CD14-positive monocyte (primary cell): ENCODE measurements at regions not wholly inside any gene's neighbourhood (a gene's known extent, or its start where the extent isn't known, plus 50 kb on each side); places are given as distances from the start of the nearest gene placed in this dataset.

ENCODE experiments used
- DNase-seq, 3 donors: peaks; one replicate each; pipeline ENCODE4 v3.0.0-alpha.2; 2011 to 2022
- H2AFZ ChIP-seq: 2 replicates; pipeline ENCODE4 v1.6.0; 2012; ENCODE audit warnings: mild to moderate bottlenecking, low read depth, low read length, inconsistent platforms; ENCODE audit not compliant: insufficient read depth, poor library complexity, severe bottlenecking
- H3K27ac ChIP-seq, 2 donors: 1 replicate in 1 of 2; 2 replicates in 1 of 2; pipeline ENCODE4 v1.5.1; 2012 to 2013; ENCODE audit warnings: low read length in 2 of 2, control low read depth in 1 of 2, inconsistent platforms in 1 of 2, low read depth in 1 of 2, mild to moderate bottlenecking in 1 of 2
- H3K27me3 ChIP-seq, 2 donors: one replicate each; pipeline versions ENCODE4 v1.6.0 to v1.6.1; 2011 to 2013; ENCODE audit warnings: low read length in 2 of 2; ENCODE audit not compliant: control insufficient read depth in 2 of 2, insufficient read depth in 2 of 2
- H3K36me3 ChIP-seq, 2 donors: replicated peaks in 1 of 2; 1 replicate in 1 of 2; 2 replicates in 1 of 2; pipeline versions ENCODE4 v1.5.1 to v1.6.1; 2012 to 2013; ENCODE audit warnings: low read length in 2 of 2, control low read depth in 1 of 2, inconsistent platforms in 1 of 2, mild to moderate bottlenecking in 1 of 2; ENCODE audit not compliant: insufficient read depth in 2 of 2, control insufficient read depth in 1 of 2
- H3K4me1 ChIP-seq, 2 donors: 1 replicate in 1 of 2; 2 replicates in 1 of 2; pipeline versions ENCODE4 v1.5.1 to v1.6.1; 2012 to 2013; ENCODE audit warnings: low read length in 2 of 2, control low read depth in 1 of 2, inconsistent platforms in 1 of 2, mild to moderate bottlenecking in 1 of 2, moderate library complexity in 1 of 2; ENCODE audit not compliant: insufficient read depth in 2 of 2, control insufficient read depth in 1 of 2
- H3K4me2 ChIP-seq: replicated peaks from 2 replicates; pipeline ENCODE3; 2012; ENCODE audit warnings: low read length, moderate library complexity, mild to moderate bottlenecking; ENCODE audit not compliant: poor library complexity, severe bottlenecking; ENCODE audit errors: extremely low read depth
- H3K4me3 ChIP-seq, 3 experiments: fragments of 200-600 bp in 1 of 3; sonication (generic) in 1 of 3; replicated peaks in 1 of 3; 1 replicate in 2 of 3; 2 replicates in 1 of 3; pipeline ENCODE4 v1.5.1; 2011 to 2013; ENCODE audit warnings: low read length in 3 of 3, mild to moderate bottlenecking in 3 of 3, control low read depth in 2 of 3, low read depth in 2 of 3, inconsistent platforms in 1 of 3, moderate library complexity in 1 of 3
- H3K79me2 ChIP-seq: 2 replicates; pipeline ENCODE4 v1.6.0; 2012; ENCODE audit warnings: mild to moderate bottlenecking, control low read depth, inconsistent platforms, low read length, moderate library complexity; ENCODE audit not compliant: insufficient read depth
- H3K9ac ChIP-seq: 2 replicates; pipeline ENCODE4 v1.6.0; 2017; ENCODE audit warnings: low read length, mild to moderate bottlenecking; ENCODE audit not compliant: insufficient read depth, poor library complexity, severe bottlenecking
- H3K9me3 ChIP-seq, 2 donors: replicated peaks in 1 of 2; 1 replicate in 1 of 2; 2 replicates in 1 of 2; pipeline versions ENCODE4 v1.5.1 to v1.6.1; 2012 to 2013; ENCODE audit warnings: low read length in 2 of 2, control low read depth in 1 of 2; ENCODE audit not compliant: control insufficient read depth in 1 of 2, insufficient read depth in 1 of 2
- H4K20me1 ChIP-seq: 2 replicates; pipeline ENCODE4 v1.6.0; 2012; ENCODE audit warnings: mild to moderate bottlenecking, low read length, control low read depth, moderate library complexity; ENCODE audit not compliant: insufficient read depth
- H3K27ac Mint-ChIP-seq, 7 donors: one replicate each; pipeline ENCODE4 v1.8.0; 2020; ENCODE audit warnings: mild to moderate bottlenecking in 7 of 7, mixed read lengths in 7 of 7, moderate library complexity in 6 of 7, inconsistent platforms in 2 of 7
- H3K27me3 Mint-ChIP-seq, 3 donors: one replicate each; pipeline ENCODE4 v1.8.0; 2021 to 2022; ENCODE audit warnings: low read depth in 3 of 3, mild to moderate bottlenecking in 3 of 3, mixed read lengths in 3 of 3, moderate library complexity in 3 of 3, inconsistent platforms in 1 of 3
- H3K36me3 Mint-ChIP-seq, 2 donors: one replicate each; pipeline ENCODE4 v1.8.0; 2020; ENCODE audit warnings: mixed read lengths in 2 of 2, inconsistent platforms in 1 of 2, mild to moderate bottlenecking in 1 of 2
- H3K4me1 Mint-ChIP-seq: one replicate; pipeline ENCODE4 v1.8.0; 2020; ENCODE audit warnings: mild to moderate bottlenecking, mixed read lengths
- H3K4me3 Mint-ChIP-seq, 2 donors: one replicate each; pipeline ENCODE4 v1.8.0; 2020; ENCODE audit warnings: mild to moderate bottlenecking in 2 of 2, mixed read lengths in 2 of 2, moderate library complexity in 1 of 2
- H3K9me3 Mint-ChIP-seq, 7 donors: one replicate each; pipeline ENCODE4 v1.8.0; 2020 to 2022; ENCODE audit warnings: mixed read lengths in 7 of 7, mild to moderate bottlenecking in 6 of 7, moderate library complexity in 6 of 7, inconsistent platforms in 2 of 7
- CTCF ChIP-seq: fragments of 200-600 bp; IDR thresholded peaks from one replicate; pipeline ENCODE4 v1.8.0; 2022; ENCODE audit warnings: antibody characterized with exemption, mild to moderate bottlenecking
- WGBS: methylation state at CpG from one replicate; pipeline ENCODE4 v1.1.5; 2013; ENCODE audit warnings: missing lambda C conversion rate; ENCODE audit not compliant: insufficient coverage; 5-methylcytosine and 5-hydroxymethylcytosine counted together
- intact Hi-C, 2 donors: fragments of 100-400 bp; cut with micrococcal nuclease; formaldehyde crosslinking; loops; one replicate each; pipeline versions ENCODE4 v1.15.0 to v1.15.1; 2023

DNA sequence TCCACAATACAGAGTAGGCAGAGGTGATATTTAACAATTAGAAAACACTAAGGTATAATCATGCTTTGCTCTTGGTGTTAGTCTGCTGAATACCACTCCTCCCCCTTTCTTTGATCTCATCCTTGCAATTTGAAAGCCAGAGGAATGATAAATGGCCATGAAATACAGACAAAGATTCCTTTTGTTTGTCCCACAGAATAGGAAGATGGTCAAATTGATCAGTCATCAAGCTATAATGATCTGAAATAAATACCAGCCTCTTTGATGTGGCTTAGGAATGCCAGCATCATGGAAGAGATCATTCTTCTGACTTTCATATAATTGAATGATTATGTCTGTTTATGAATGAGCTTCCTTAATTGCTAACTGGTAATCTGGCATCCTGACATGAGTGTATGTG is 1541.7 kb upstream of the CDH8 start:
- no peaks in the 10 kb centered on the region for H3K27me3 Mint-ChIP-seq
- H3K36me3 Mint-ChIP-seq, result no peaks in the 10 kb centered on the region

GRCh38 chr16:63575041-63575440 is 1538.8 kb upstream of the CDH8 start:
- no peak overlapping the region for H3K4me3 Mint-ChIP-seq
- Histone ChIP-seq H3K9me3 (no peaks in the 10 kb centered on the region), H3K79me2 (no peaks in the 10 kb centered on the region), H3K4me3 (no peak overlapping the region), H3K4me1 (no peaks in the 10 kb centered on the region), H3K27me3 (no peaks in the 10 kb centered on the region), H2AFZ (no peak overlapping the region), H3K36me3 (no peaks in the 10 kb centered on the region), H3K9ac (no peak overlapping the region), H4K20me1 (no peaks in the 10 kb centered on the region), H3K27ac (no peak overlapping the region), H3K4me2 (no peak overlapping the region)
- no peak for TF ChIP-seq CTCF
- no peaks in the 10 kb centered on the region for H3K4me1 Mint-ChIP-seq
- intact Hi-C loops, result no loop called here
- no peaks in the 10 kb centered on the region for H3K36me3 Mint-ChIP-seq
- no CpG with 5 or more reads among the region's 1 CpG for WGBS
- no peaks in the 10 kb centered on the region for H3K27me3 Mint-ChIP-seq
- peaks cover 0 to 1% (median 0%) of the 10 kb centered on the region in 7 donors for H3K9me3 Mint-ChIP-seq
- no peak overlapping the region for H3K27ac Mint-ChIP-seq
- DNase-seq, result no peak

More for the DNA sequence above, 1541.7 kb upstream of the CDH8 start:
- Histone ChIP-seq H2AFZ (no peak overlapping the region), H3K27me3 (no peaks in the 10 kb centered on the region), H3K9ac (no peak overlapping the region), H3K9me3 (no peaks in the 10 kb centered on the region), H3K36me3 (no peaks in the 10 kb centered on the region), H3K4me3 (no peak overlapping the region), H3K4me2 (no peak overlapping the region), H3K79me2 (no peaks in the 10 kb centered on the region), H3K27ac (no peak overlapping the region), H3K4me1 (no peaks in the 10 kb centered on the region), H4K20me1 (no peaks in the 10 kb centered on the region)
- H3K4me1 Mint-ChIP-seq, result no peaks in the 10 kb centered on the region
- H3K27ac Mint-ChIP-seq, result no peak overlapping the region
- H3K4me3 Mint-ChIP-seq, result no peak overlapping the region
- no peak for TF ChIP-seq CTCF
- DNase-seq, result no peak
- H3K9me3 Mint-ChIP-seq, result no peaks in the 10 kb centered on the region
- intact Hi-C loops, result no loop called here
